PC-9 (cell line): ENCODE measurements at regions not wholly inside any gene's neighbourhood (a gene's known extent, or its start where the extent isn't known, plus 50 kb on each side); places are given as distances from the start of the nearest gene placed in this dataset.

ENCODE experiments used
- EZH2 ChIP-seq: fragments of 200-600 bp; sonication (generic); IDR thresholded peaks from 2 replicates; pipeline ENCODE4 v1.8.0; 2017; ENCODE audit warnings: antibody characterized with exemption, low read depth
- TF ChIP-seq, protein P1 (sequence below): fragments of 200-600 bp; sonication (generic); conservative IDR thresholded peaks from 2 replicates; pipeline ENCODE4 v1.6.1; 2017; ENCODE audit warnings: mixed run types, antibody characterized with exemption, mild to moderate bottlenecking, moderate library complexity

DNA sequence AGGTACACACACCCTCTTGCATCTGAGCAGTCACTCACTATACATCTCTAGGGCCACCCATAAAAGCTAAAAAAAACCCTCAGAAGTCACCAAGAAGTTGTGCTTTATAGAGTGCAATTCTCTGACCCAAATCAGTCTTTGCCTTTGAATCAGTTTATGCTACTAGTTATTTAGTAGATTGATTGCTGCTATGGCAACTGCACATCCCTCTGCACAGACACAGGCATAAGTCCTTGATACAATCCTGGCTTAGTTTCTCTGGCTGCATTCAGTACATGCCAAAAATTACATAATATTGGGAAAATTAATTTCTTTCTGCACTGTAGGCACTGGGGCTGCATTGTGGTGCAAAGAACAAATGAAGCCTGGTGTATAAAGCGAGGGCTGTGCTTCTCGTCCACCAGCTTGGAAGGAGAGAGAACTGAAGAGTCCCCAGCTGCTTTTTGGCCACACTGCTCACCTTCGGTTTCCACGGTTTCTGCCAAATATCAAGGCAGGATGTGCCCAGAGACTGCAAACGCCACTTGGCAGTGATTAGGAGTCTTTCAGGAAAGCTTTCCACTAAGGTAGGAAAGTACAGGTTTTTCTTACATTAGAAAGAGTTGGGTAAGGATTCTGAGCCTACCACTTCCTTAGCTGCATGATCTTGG is 258.4 kb downstream of the ELAVL2 start:
- no peak for TF ChIP-seq EZH2
- TF ChIP-seq, protein P1, sequence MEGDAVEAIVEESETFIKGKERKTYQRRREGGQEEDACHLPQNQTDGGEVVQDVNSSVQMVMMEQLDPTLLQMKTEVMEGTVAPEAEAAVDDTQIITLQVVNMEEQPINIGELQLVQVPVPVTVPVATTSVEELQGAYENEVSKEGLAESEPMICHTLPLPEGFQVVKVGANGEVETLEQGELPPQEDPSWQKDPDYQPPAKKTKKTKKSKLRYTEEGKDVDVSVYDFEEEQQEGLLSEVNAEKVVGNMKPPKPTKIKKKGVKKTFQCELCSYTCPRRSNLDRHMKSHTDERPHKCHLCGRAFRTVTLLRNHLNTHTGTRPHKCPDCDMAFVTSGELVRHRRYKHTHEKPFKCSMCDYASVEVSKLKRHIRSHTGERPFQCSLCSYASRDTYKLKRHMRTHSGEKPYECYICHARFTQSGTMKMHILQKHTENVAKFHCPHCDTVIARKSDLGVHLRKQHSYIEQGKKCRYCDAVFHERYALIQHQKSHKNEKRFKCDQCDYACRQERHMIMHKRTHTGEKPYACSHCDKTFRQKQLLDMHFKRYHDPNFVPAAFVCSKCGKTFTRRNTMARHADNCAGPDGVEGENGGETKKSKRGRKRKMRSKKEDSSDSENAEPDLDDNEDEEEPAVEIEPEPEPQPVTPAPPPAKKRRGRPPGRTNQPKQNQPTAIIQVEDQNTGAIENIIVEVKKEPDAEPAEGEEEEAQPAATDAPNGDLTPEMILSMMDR = no peak
